H9 (cell line): ENCODE measurements at regions not wholly inside any gene's neighbourhood (a gene's known extent, or its start where the extent isn't known, plus 50 kb on each side); places are given as distances from the start of the nearest gene placed in this dataset.

ENCODE experiments used
- DNase-seq: peaks from one replicate; pipeline ENCODE4 v3.0.0-alpha.2; 2017
- H2AFZ ChIP-seq: one replicate; pipeline ENCODE4 v1.6.1; 2013; ENCODE audit warnings: mild to moderate bottlenecking, low read length, control low read depth, moderate library complexity
- H2AK5ac ChIP-seq: 2 replicates; pipeline ENCODE4 v1.6.1; 2013; ENCODE audit warnings: low read length, control low read depth, mixed read lengths; ENCODE audit not compliant: insufficient read length
- H2BK120ac ChIP-seq: one replicate; pipeline ENCODE4 v1.6.1; 2013; ENCODE audit warnings: low read depth, mild to moderate bottlenecking, low read length, control low read depth, inconsistent platforms; ENCODE audit not compliant: poor library complexity, severe bottlenecking
- H2BK12ac ChIP-seq: 2 replicates; pipeline ENCODE4 v1.6.1; 2013; ENCODE audit warnings: low read length, control low read depth, mixed read lengths, low read depth; ENCODE audit not compliant: insufficient read length
- H2BK15ac ChIP-seq: 2 replicates; pipeline ENCODE4 v1.6.1; 2013; ENCODE audit warnings: low read depth, low read length, control low read depth
- H2BK20ac ChIP-seq: one replicate; pipeline ENCODE4 v1.6.1; 2013; ENCODE audit warnings: low read depth, mild to moderate bottlenecking, low read length, control low read depth, inconsistent platforms; ENCODE audit not compliant: poor library complexity, severe bottlenecking
- H2BK5ac ChIP-seq: 2 replicates; pipeline ENCODE4 v1.6.1; 2013; ENCODE audit warnings: low read length, control low read depth, mixed read lengths; ENCODE audit not compliant: insufficient read length
- H3K14ac ChIP-seq: 2 replicates; pipeline ENCODE4 v1.6.1; 2013; ENCODE audit warnings: low read length, control low read depth; ENCODE audit not compliant: insufficient read depth
- H3K18ac ChIP-seq: 2 replicates; pipeline ENCODE4 v1.6.1; 2013; ENCODE audit warnings: low read depth, mild to moderate bottlenecking, mixed read lengths, low read length, control low read depth; ENCODE audit not compliant: insufficient read length
- H3K23ac ChIP-seq: 2 replicates; pipeline ENCODE4 v1.6.1; 2013; ENCODE audit warnings: low read length, control low read depth, mixed read lengths, low read depth; ENCODE audit not compliant: insufficient read length
- H3K23me2 ChIP-seq: 2 replicates; pipeline ENCODE4 v1.6.1; 2013; ENCODE audit warnings: low read depth, mild to moderate bottlenecking, mixed read lengths, low read length, control low read depth; ENCODE audit not compliant: insufficient read length, poor library complexity, severe bottlenecking
- H3K27ac ChIP-seq: 2 replicates; pipeline ENCODE4 v1.5.1; 2013; ENCODE audit warnings: low read length, control low read depth, mixed read lengths, low read depth; ENCODE audit not compliant: insufficient read length
- H3K27me3 ChIP-seq: 2 replicates; pipeline ENCODE4 v1.6.1; 2013; ENCODE audit warnings: low read length, control low read depth, inconsistent platforms; ENCODE audit not compliant: insufficient read depth
- H3K4ac ChIP-seq: 2 replicates; pipeline ENCODE4 v1.6.1; 2013; ENCODE audit warnings: low read depth, mild to moderate bottlenecking, control low read depth, inconsistent platforms, low read length, moderate library complexity
- H3K4me1 ChIP-seq: 2 replicates; pipeline ENCODE4 v1.6.1; 2013; ENCODE audit warnings: low read length, control low read depth, inconsistent platforms; ENCODE audit not compliant: insufficient read depth
- H3K4me2 ChIP-seq: 2 replicates; pipeline ENCODE4 v1.6.1; 2013; ENCODE audit warnings: low read length, control low read depth, mixed read lengths; ENCODE audit not compliant: insufficient read length, insufficient read depth
- H3K56ac ChIP-seq: 2 replicates; pipeline ENCODE4 v1.6.1; 2013; ENCODE audit warnings: low read depth, mild to moderate bottlenecking, mixed read lengths, low read length, control low read depth; ENCODE audit not compliant: insufficient read length
- H3K79me1 ChIP-seq: 2 replicates; pipeline ENCODE4 v1.6.1; 2013; ENCODE audit warnings: low read depth, mild to moderate bottlenecking, moderate library complexity, low read length, control low read depth, inconsistent platforms; ENCODE audit not compliant: insufficient read depth, poor library complexity, severe bottlenecking
- H3K79me2 ChIP-seq: 2 replicates; pipeline ENCODE4 v1.6.1; 2013; ENCODE audit warnings: low read length, control low read depth, inconsistent platforms; ENCODE audit not compliant: insufficient read depth
- H3K9ac ChIP-seq: 2 replicates; pipeline ENCODE4 v1.6.1; 2013; ENCODE audit warnings: low read length, control low read depth, mixed read lengths; ENCODE audit not compliant: insufficient read length; ENCODE audit errors: extremely low read depth
- H3K9me3 ChIP-seq: one replicate; pipeline ENCODE4 v1.6.1; 2013; ENCODE audit warnings: low read depth, low read length, inconsistent platforms; ENCODE audit not compliant: control insufficient read depth
- H3T11ph ChIP-seq: one replicate; pipeline ENCODE4 v1.6.1; 2013; ENCODE audit warnings: mild to moderate bottlenecking, low read length, control low read depth, inconsistent platforms
- H4K20me1 ChIP-seq: one replicate; pipeline ENCODE4 v1.6.1; 2013; ENCODE audit not compliant: control insufficient read depth, insufficient read length, insufficient read depth
- H4K5ac ChIP-seq: 2 replicates; pipeline ENCODE4 v1.6.1; 2013; ENCODE audit warnings: low read depth, mild to moderate bottlenecking, mixed read lengths, low read length, control low read depth; ENCODE audit not compliant: insufficient read length
- H4K8ac ChIP-seq: replicated peaks from 2 replicates; pipeline ENCODE4 v1.6.1; 2013; ENCODE audit warnings: low read length, control low read depth, mixed read lengths, low read depth; ENCODE audit not compliant: insufficient read length
- H4K91ac ChIP-seq: 2 replicates; pipeline ENCODE4 v1.6.1; 2013; ENCODE audit warnings: low read depth, mild to moderate bottlenecking, moderate library complexity, mixed read lengths, low read length, control low read depth; ENCODE audit not compliant: insufficient read length
- H3K27ac Mint-ChIP-seq, 3 experiments: 2 replicates in 2 of 3; 3 replicates in 1 of 3; pipeline ENCODE4 v1.8.0; 2020 to 2021; ENCODE audit warnings: mixed read lengths in 3 of 3, mild to moderate bottlenecking in 1 of 3, moderate library complexity in 1 of 3
- H3K27me3 Mint-ChIP-seq: 2 replicates; pipeline ENCODE4 v1.8.0; 2021; ENCODE audit warnings: low read depth, mild to moderate bottlenecking, moderate library complexity, mixed read lengths
- H3K36me3 Mint-ChIP-seq, 3 experiments: 2 replicates in 2 of 3; 3 replicates in 1 of 3; pipeline ENCODE4 v1.8.0; 2020 to 2021; ENCODE audit warnings: low read depth in 3 of 3, mixed read lengths in 3 of 3; ENCODE audit not compliant: insufficient read depth in 1 of 3
- H3K4me1 Mint-ChIP-seq, 2 experiments: 2 replicates each; pipeline ENCODE4 v1.8.0; 2020; ENCODE audit warnings: mixed read lengths in 2 of 2
- H3K4me3 Mint-ChIP-seq, 2 experiments: 2 replicates in 1 of 2; 3 replicates in 1 of 2; pipeline ENCODE4 v1.8.0; 2020 to 2021; ENCODE audit warnings: mild to moderate bottlenecking in 2 of 2, mixed read lengths in 2 of 2, moderate library complexity in 1 of 2
- H3K9me3 Mint-ChIP-seq, 2 experiments: 2 replicates in 1 of 2; 3 replicates in 1 of 2; pipeline ENCODE4 v1.8.0; 2020; ENCODE audit warnings: mild to moderate bottlenecking in 2 of 2, mixed read lengths in 2 of 2, moderate library complexity in 1 of 2
- WGBS: extraction: QIAGEN DNeasy Blood & Tissue Kit; methylation state at CpG from one replicate; pipeline ENCODE4 v1.1.7; 2013; ENCODE audit warnings: missing lambda C conversion rate, low lambda C conversion rate, mixed read lengths; ENCODE audit not compliant: insufficient read length; ENCODE audit errors: extremely low coverage; 5-methylcytosine and 5-hydroxymethylcytosine counted together
- TF ChIP-seq, protein P1 (sequence below): fragments of 200-600 bp; sonication (generic); conservative IDR thresholded peaks from 3 replicates; pipeline ENCODE4 v1.8.0; 2021; ENCODE audit warnings: antibody characterized with exemption, mild to moderate bottlenecking

DNA sequence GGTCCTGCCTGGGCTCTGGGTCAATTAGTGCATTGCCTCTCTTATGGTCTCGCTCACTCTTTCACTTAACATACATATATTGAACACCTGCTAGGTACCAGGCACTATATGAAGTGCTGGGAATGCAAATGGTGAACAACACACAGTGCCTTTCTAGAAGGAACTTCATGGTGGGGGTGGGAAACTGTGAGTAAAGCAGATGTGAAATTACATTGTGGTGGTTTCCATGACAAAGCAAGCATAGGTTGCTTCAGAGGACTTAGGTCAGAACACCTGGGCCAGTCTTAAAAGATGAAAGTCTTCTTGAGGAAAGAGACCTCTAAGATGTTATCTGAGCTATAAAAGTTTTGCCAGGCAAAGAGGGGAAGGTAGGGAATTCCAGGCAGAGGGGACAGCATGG is 231.3 kb downstream of the BUD13 start:
- Histone ChIP-seq H3K23ac (no peak overlapping the region), H3K4me2 (no peak overlapping the region), H3K79me1 (no peaks in the 10 kb centered on the region), H4K91ac (no peak overlapping the region), H3K9ac (no peak overlapping the region), H2BK5ac (no peak overlapping the region), H3K4ac (no peak overlapping the region), H4K20me1 (no peaks in the 10 kb centered on the region), H3K4me1 (no peaks in the 10 kb centered on the region), H3K23me2 (no peaks in the 10 kb centered on the region), H3K79me2 (no peaks in the 10 kb centered on the region), H2AK5ac (no peak overlapping the region), H4K8ac (no peak overlapping the region), H2BK120ac (no peak overlapping the region), H3K56ac (no peak overlapping the region), H2BK15ac (no peak overlapping the region), H4K5ac (no peak overlapping the region), H3K9me3 (no peaks in the 10 kb centered on the region), H3K27me3 (no peaks in the 10 kb centered on the region; the same call in 1 of the 2 replicates), H2BK12ac (no peak overlapping the region), H3K18ac (no peak overlapping the region), H3K14ac (no peak overlapping the region), H2AFZ (no peak overlapping the region), H3K27ac (no peak overlapping the region), H2BK20ac (no peak overlapping the region), H3T11ph (no peak overlapping the region)
- Mint-ChIP-seq H3K4me3 (no peak overlapping the region), H3K4me1 (peaks cover under 1 to 4% of the 10 kb centered on the region in 2 experiments; a peak in 3 of 4 replicates), H3K27ac (no peak overlapping the region), H3K9me3 (peaks cover 3 to 9% of the 10 kb centered on the region in 2 experiments; a peak in 3 of 5 replicates), H3K36me3 (peaks cover 0 to 7% (median 2%) of the 10 kb centered on the region in 3 experiments; a peak in 3 of 7 replicates), H3K27me3 (peaks cover 35% of the 10 kb centered on the region)
- WGBS = no CpG with 5 or more reads among the region's 1 CpG
- TF ChIP-seq, protein P1, sequence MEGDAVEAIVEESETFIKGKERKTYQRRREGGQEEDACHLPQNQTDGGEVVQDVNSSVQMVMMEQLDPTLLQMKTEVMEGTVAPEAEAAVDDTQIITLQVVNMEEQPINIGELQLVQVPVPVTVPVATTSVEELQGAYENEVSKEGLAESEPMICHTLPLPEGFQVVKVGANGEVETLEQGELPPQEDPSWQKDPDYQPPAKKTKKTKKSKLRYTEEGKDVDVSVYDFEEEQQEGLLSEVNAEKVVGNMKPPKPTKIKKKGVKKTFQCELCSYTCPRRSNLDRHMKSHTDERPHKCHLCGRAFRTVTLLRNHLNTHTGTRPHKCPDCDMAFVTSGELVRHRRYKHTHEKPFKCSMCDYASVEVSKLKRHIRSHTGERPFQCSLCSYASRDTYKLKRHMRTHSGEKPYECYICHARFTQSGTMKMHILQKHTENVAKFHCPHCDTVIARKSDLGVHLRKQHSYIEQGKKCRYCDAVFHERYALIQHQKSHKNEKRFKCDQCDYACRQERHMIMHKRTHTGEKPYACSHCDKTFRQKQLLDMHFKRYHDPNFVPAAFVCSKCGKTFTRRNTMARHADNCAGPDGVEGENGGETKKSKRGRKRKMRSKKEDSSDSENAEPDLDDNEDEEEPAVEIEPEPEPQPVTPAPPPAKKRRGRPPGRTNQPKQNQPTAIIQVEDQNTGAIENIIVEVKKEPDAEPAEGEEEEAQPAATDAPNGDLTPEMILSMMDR = no peak
- no peak for DNase-seq
